ENCODE measurements at regions not wholly inside any gene's neighbourhood (a gene's known extent, or its start where the extent isn't known, plus 50 kb on each side); places are given as distances from the start of the nearest gene placed in this dataset.

DNA sequence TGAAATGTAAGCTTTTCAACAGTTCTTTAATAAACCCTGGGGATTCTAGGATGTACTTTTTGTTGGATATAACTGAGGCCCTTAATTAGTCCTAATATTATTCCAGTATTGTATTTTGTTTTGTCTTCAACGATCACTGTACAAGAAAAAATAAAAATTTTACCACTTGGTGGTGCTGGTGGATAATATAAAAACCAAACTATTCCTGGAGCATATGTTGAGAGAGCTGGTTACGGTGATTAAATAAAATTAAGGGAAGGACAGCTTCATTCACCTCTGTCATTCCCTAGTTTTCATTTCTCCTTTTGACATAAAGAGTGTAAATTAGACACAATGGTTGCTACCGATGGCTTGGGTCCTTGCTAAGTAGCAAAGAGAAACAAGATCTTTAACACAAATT, 598.6 kb upstream of the PCDH20 start:
- TF ChIP-seq MAFK (IDR thresholded peaks at IDR 0.05; ENCODE audit: low read depth, low read length) = no peak
- TF ChIP-seq, protein P1, sequence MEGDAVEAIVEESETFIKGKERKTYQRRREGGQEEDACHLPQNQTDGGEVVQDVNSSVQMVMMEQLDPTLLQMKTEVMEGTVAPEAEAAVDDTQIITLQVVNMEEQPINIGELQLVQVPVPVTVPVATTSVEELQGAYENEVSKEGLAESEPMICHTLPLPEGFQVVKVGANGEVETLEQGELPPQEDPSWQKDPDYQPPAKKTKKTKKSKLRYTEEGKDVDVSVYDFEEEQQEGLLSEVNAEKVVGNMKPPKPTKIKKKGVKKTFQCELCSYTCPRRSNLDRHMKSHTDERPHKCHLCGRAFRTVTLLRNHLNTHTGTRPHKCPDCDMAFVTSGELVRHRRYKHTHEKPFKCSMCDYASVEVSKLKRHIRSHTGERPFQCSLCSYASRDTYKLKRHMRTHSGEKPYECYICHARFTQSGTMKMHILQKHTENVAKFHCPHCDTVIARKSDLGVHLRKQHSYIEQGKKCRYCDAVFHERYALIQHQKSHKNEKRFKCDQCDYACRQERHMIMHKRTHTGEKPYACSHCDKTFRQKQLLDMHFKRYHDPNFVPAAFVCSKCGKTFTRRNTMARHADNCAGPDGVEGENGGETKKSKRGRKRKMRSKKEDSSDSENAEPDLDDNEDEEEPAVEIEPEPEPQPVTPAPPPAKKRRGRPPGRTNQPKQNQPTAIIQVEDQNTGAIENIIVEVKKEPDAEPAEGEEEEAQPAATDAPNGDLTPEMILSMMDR (conservative IDR thresholded peaks at IDR 0.05; ENCODE audit: low read depth, low read length) = no peak
- no peak for TF ChIP-seq POLR2A (IDR thresholded peaks at IDR 0.05; ENCODE audit: low read depth, low read length)
- TF ChIP-seq, protein P2, sequence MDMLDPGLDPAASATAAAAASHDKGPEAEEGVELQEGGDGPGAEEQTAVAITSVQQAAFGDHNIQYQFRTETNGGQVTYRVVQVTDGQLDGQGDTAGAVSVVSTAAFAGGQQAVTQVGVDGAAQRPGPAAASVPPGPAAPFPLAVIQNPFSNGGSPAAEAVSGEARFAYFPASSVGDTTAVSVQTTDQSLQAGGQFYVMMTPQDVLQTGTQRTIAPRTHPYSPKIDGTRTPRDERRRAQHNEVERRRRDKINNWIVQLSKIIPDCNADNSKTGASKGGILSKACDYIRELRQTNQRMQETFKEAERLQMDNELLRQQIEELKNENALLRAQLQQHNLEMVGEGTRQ (IDR thresholded peaks at IDR 0.05; ENCODE audit: low read depth, low read length) = no peak
- no peak for TF ChIP-seq CEBPB (IDR thresholded peaks at IDR 0.05; ENCODE audit: low read depth, low read length)
- no peak for TF ChIP-seq SMC3 (IDR thresholded peaks at IDR 0.05; ENCODE audit: low read depth, low read length)
- TF ChIP-seq RAD21 (IDR thresholded peaks at IDR 0.05; ENCODE audit: low read length) = no peak
- TF ChIP-seq MXI1 (IDR thresholded peaks at IDR 0.05; ENCODE audit: borderline replicate concordance, low read depth, low read length) = no peak
- TF ChIP-seq RCOR1 (IDR thresholded peaks at IDR 0.05; ENCODE audit: insufficient replicate concordance, low read length) = no peak
- no peak for TF ChIP-seq CHD1 (IDR thresholded peaks at IDR 0.05; ENCODE audit: low read depth, low read length)
- TF ChIP-seq MAZ (IDR thresholded peaks at IDR 0.05; ENCODE audit: borderline replicate concordance, low read depth, low read length) = no peak
